ENCODE measurements at regions not wholly inside any gene's neighbourhood (a gene's known extent, or its start where the extent isn't known, plus 50 kb on each side); places are given as distances from the start of the nearest gene placed in this dataset.

DNA sequence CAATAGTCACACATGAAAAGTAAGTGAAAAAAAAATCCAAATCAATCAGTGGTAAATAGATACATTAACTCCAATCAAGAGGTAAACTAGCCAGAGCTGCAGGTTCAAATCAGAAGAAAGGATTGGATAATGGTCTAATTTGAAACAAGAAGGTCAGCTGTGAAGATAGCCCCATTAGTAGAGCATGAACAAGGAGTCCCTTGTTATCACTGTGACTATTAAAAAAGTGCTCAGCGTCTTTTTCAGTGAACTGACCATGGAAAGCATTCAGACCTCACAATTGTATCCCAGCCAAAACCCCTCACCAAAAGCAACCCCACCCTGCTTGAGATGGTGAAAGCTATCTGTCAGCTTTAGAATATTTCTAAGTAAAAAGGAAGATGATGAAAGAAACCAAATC is 125.0 kb upstream of the EGLN3 start:
- no peak for DNase-seq (ENCODE audit: low spot score)
- TF ChIP-seq CTCF (IDR thresholded peaks at IDR 0.05; ENCODE audit: unreplicated experiment), result no peak
- Mint-ChIP-seq H3K27me3 (ENCODE audit: unreplicated experiment) (peaks cover 5% of the 10 kb centered on the region), H3K4me3 (ENCODE audit: unreplicated experiment) (no peak overlapping the region), H3K36me3 (ENCODE audit: low read depth, unreplicated experiment) (no peaks in the 10 kb centered on the region), H3K27ac (ENCODE audit: unreplicated experiment) (no peak overlapping the region), H3K9me3 (ENCODE audit: unreplicated experiment) (no peaks in the 10 kb centered on the region), H3K4me1 (ENCODE audit: unreplicated experiment) (peaks cover 9% of the 10 kb centered on the region)

GRCh38 chr14:34075042-34075744 is 124.3 kb upstream of the EGLN3 start:
- Mint-ChIP-seq H3K27me3 (ENCODE audit: unreplicated experiment) (peaks cover 5% of the 10 kb centered on the region), H3K36me3 (ENCODE audit: low read depth, unreplicated experiment) (no peaks in the 10 kb centered on the region), H3K4me1 (ENCODE audit: unreplicated experiment) (peaks cover 9% of the 10 kb centered on the region), H3K27ac (ENCODE audit: unreplicated experiment) (no peak overlapping the region), H3K4me3 (ENCODE audit: unreplicated experiment) (no peak overlapping the region), H3K9me3 (ENCODE audit: unreplicated experiment) (no peaks in the 10 kb centered on the region)
- no peak for TF ChIP-seq CTCF (IDR thresholded peaks at IDR 0.05; ENCODE audit: unreplicated experiment)
- DNase-seq (ENCODE audit: low spot score), result no peak

DNA sequence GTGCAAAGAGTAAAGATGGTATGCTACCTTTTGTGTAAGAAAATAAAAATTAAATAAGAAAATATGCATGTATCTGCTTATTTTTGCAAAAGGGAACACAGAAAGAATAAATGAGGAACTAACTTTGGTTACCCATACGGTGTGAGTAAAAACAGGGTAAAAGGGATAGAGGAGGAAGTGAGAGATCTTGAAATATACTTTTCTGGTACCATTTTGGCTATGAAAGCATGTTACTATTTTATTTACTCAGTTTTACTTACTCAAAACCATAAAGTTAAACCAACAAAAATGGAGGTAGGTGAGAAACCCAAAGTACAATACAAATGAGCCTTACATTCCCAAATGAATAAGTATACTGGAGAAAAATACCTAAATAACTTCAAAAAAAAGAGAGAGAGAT is 122.0 kb upstream of the EGLN3 start:
- no peak for DNase-seq (ENCODE audit: low spot score)
- no peak overlapping the region for H3K27ac Mint-ChIP-seq (ENCODE audit: unreplicated experiment)
- no peaks in the 10 kb centered on the region for H3K9me3 Mint-ChIP-seq (ENCODE audit: unreplicated experiment)
- H3K4me1 Mint-ChIP-seq (ENCODE audit: unreplicated experiment), result peaks cover 5% of the 10 kb centered on the region
- H3K36me3 Mint-ChIP-seq (ENCODE audit: low read depth, unreplicated experiment), result no peaks in the 10 kb centered on the region
- H3K27me3 Mint-ChIP-seq (ENCODE audit: unreplicated experiment), result peaks cover 3% of the 10 kb centered on the region
- no peak for TF ChIP-seq CTCF (IDR thresholded peaks at IDR 0.05; ENCODE audit: unreplicated experiment)
- H3K4me3 Mint-ChIP-seq (ENCODE audit: unreplicated experiment), result no peak overlapping the region

DNA sequence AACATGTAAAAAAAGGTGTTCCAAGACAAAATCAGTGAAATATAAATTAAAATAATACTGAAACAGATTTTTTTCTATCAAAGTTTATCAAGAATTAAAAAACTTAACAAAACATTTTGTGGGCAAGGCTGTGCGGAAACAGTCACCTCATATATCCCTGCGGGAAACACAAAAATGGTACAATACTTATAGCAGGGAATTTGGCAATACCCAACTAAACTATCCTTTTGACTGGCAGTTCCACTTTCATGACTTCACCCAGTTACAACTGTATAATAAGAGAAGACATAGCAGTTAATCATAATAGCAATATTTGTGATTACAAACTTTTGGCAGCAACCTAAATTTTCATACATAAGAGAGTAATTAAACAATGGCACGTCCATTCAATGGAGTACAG is 121.5 kb upstream of the EGLN3 start:
- H3K27ac Mint-ChIP-seq (ENCODE audit: unreplicated experiment), result no peak overlapping the region
- H3K27me3 Mint-ChIP-seq (ENCODE audit: unreplicated experiment), result no peaks in the 10 kb centered on the region
- H3K36me3 Mint-ChIP-seq (ENCODE audit: low read depth, unreplicated experiment), result no peaks in the 10 kb centered on the region
- no peak for TF ChIP-seq CTCF (IDR thresholded peaks at IDR 0.05; ENCODE audit: unreplicated experiment)
- no peak for DNase-seq (ENCODE audit: low spot score)
- H3K4me3 Mint-ChIP-seq (ENCODE audit: unreplicated experiment), result no peak overlapping the region
- H3K9me3 Mint-ChIP-seq (ENCODE audit: unreplicated experiment), result no peaks in the 10 kb centered on the region
- H3K4me1 Mint-ChIP-seq (ENCODE audit: unreplicated experiment), result peaks cover 2% of the 10 kb centered on the region

GRCh38 chr14:34070917-34071407 is 120.1 kb upstream of the EGLN3 start:
- no peaks in the 10 kb centered on the region for H3K36me3 Mint-ChIP-seq (ENCODE audit: low read depth, unreplicated experiment)
- DNase-seq (ENCODE audit: low spot score), result no peak
- no peaks in the 10 kb centered on the region for H3K9me3 Mint-ChIP-seq (ENCODE audit: unreplicated experiment)
- H3K4me3 Mint-ChIP-seq (ENCODE audit: unreplicated experiment), result no peak overlapping the region
- peaks cover 2% of the 10 kb centered on the region for H3K4me1 Mint-ChIP-seq (ENCODE audit: unreplicated experiment)
- no peak for TF ChIP-seq CTCF (IDR thresholded peaks at IDR 0.05; ENCODE audit: unreplicated experiment)
- H3K27ac Mint-ChIP-seq (ENCODE audit: unreplicated experiment), result no peak overlapping the region
- H3K27me3 Mint-ChIP-seq (ENCODE audit: unreplicated experiment), result no peaks in the 10 kb centered on the region
